ENCODE measurements at regions not wholly inside any gene's neighbourhood (a gene's known extent, or its start where the extent isn't known, plus 50 kb on each side); places are given as distances from the start of the nearest gene placed in this dataset.

GRCh38 chr4:145338568-145338967 lies 143.1 kb upstream of the SMAD1 start:
- ATAC-seq: no peak
- POLR2A ChIA-PET: no interaction called here
- Histone ChIP-seq H3K9me3 (ENCODE audit: control insufficient read depth, insufficient read depth, low read depth, low read length) (no peaks in the 10 kb centered on the region), H3K27ac (ENCODE audit: low read length) (no peak overlapping the region), H3K4me3 (ENCODE audit: low read depth in 2 of 2, low read length in 2 of 2) (no peak overlapping the region), H3K4me1 (ENCODE audit: control insufficient read depth, insufficient read depth, low read length) (no peaks in the 10 kb centered on the region), H3K27me3 (ENCODE audit: control insufficient read depth, insufficient read depth, low read length) (no peaks in the 10 kb centered on the region), H3K36me3 (ENCODE audit: control insufficient read depth, insufficient read depth, low read length) (no peaks in the 10 kb centered on the region)
- intact Hi-C loops (cut with micrococcal nuclease; ENCODE audit: unreplicated experiment): no loop called here
- no TSS peak for BruUV-seq (replicated peaks)
- DNase-seq (ENCODE audit: low read depth, low spot score): no peak
- CTCF ChIA-PET: no interaction called here
- TF ChIP-seq POLR2AphosphoS5 (IDR thresholded peaks at IDR 0.05; ENCODE audit: low read depth, low read length) (no peak), CTCF (IDR thresholded peaks at IDR 0.05) (no peak), TCF7L2 (IDR thresholded peaks at IDR 0.05; ENCODE audit: low read depth, low read length) (no peak), REST (IDR thresholded peaks at IDR 0.05; ENCODE audit: insufficient read depth in 1 of 2, low read depth in 2 of 2, low read length in 1 of 2) (no peak)
- in situ Hi-C loops (cut with HindIII; ENCODE audit: low pct_unique_long_range_greater_than_20kb, low sequenced_read_pairs): no loop called here

GRCh38 chr4:145337391-145337790 lies 144.3 kb upstream of the SMAD1 start:
- ChIA-PET CTCF (no interaction called here), POLR2A (no interaction called here)
- no peak overlapping the region for H3K27ac ChIP-seq (ENCODE audit: low read length)
- BruUV-seq (replicated peaks): no TSS peak
- intact Hi-C loops (cut with micrococcal nuclease; ENCODE audit: unreplicated experiment) (no loop called here), in situ Hi-C loops (cut with HindIII; ENCODE audit: low pct_unique_long_range_greater_than_20kb, low sequenced_read_pairs) (no loop called here)
- H3K27me3 ChIP-seq (ENCODE audit: control insufficient read depth, insufficient read depth, low read length): no peaks in the 10 kb centered on the region
- no peaks in the 10 kb centered on the region for H3K36me3 ChIP-seq (ENCODE audit: control insufficient read depth, insufficient read depth, low read length)
- H3K4me1 ChIP-seq (ENCODE audit: control insufficient read depth, insufficient read depth, low read length): no peaks in the 10 kb centered on the region
- TF ChIP-seq POLR2AphosphoS5 (IDR thresholded peaks at IDR 0.05; ENCODE audit: low read depth, low read length): no peak
- no peak for DNase-seq (ENCODE audit: low read depth, low spot score)
- no peak for ATAC-seq
- H3K4me3 ChIP-seq (ENCODE audit: low read depth in 2 of 2, low read length in 2 of 2): no peak overlapping the region
- H3K9me3 ChIP-seq (ENCODE audit: control insufficient read depth, insufficient read depth, low read depth, low read length): no peaks in the 10 kb centered on the region

- no peak for ATAC-seq
- in situ Hi-C loops (cut with HindIII; ENCODE audit: low pct_unique_long_range_greater_than_20kb, low sequenced_read_pairs): no loop called here
These were observed 147.9 kb upstream of the SMAD1 start for GRCh38 chr4:145333786-145334185.

More at GRCh38 chr4:145333786-145334185, 147.9 kb upstream of the SMAD1 start:
- Histone ChIP-seq H3K4me3 (ENCODE audit: low read depth in 2 of 2, low read length in 2 of 2) (no peak overlapping the region), H3K4me1 (ENCODE audit: control insufficient read depth, insufficient read depth, low read length) (no peaks in the 10 kb centered on the region), H3K27me3 (ENCODE audit: control insufficient read depth, insufficient read depth, low read length) (no peaks in the 10 kb centered on the region), H3K36me3 (ENCODE audit: control insufficient read depth, insufficient read depth, low read length) (no peaks in the 10 kb centered on the region), H3K9me3 (ENCODE audit: control insufficient read depth, insufficient read depth, low read depth, low read length) (no peaks in the 10 kb centered on the region), H3K27ac (ENCODE audit: low read length) (no peak overlapping the region)
- intact Hi-C loops (cut with micrococcal nuclease; ENCODE audit: unreplicated experiment): no loop called here
- CTCF ChIA-PET: no interaction called here
- POLR2A ChIA-PET: no interaction called here
- no peak for TF ChIP-seq TCF7L2 (IDR thresholded peaks at IDR 0.05; ENCODE audit: low read depth, low read length)
- TF ChIP-seq POLR2AphosphoS5 (IDR thresholded peaks at IDR 0.05; ENCODE audit: low read depth, low read length): no peak
- TF ChIP-seq REST (IDR thresholded peaks at IDR 0.05; ENCODE audit: insufficient read depth in 1 of 2, low read depth in 2 of 2, low read length in 1 of 2): no peak
- no peak for TF ChIP-seq SIN3A (IDR thresholded peaks at IDR 0.05; ENCODE audit: borderline replicate concordance, insufficient read depth, low read depth, low read length)
- TF ChIP-seq CTCF (IDR thresholded peaks at IDR 0.05): no peak
- no peak for DNase-seq (ENCODE audit: low read depth, low spot score)
- no TSS peak for BruUV-seq (replicated peaks)

Measured in Panc1 (cell line).